HEK293T (cell line): ENCODE measurements at regions not wholly inside any gene's neighbourhood (a gene's known extent, or its start where the extent isn't known, plus 50 kb on each side); places are given as distances from the start of the nearest gene placed in this dataset.
"Not testable (repeated sequence)": the region's sequence is repeated elsewhere in the genome, so short reads cannot be mapped to it uniquely, and the experiment has no call there.

ENCODE experiments used
- BHLHE40 ChIP-seq: fragments of 450-650 bp; IDR thresholded peaks from 2 replicates; pipeline ENCODE4 v1.6.1; 2016; ENCODE audit warnings: mild to moderate bottlenecking, moderate library complexity, borderline replicate concordance
- FOXK2 ChIP-seq: fragments of 450-650 bp; IDR thresholded peaks from 2 replicates; pipeline ENCODE4 v1.6.1; 2016; ENCODE audit warnings: mild to moderate bottlenecking
- FOXM1 ChIP-seq: fragments of 450-650 bp; IDR thresholded peaks from 2 replicates; pipeline ENCODE4 v1.6.1; 2017; ENCODE audit warnings: mild to moderate bottlenecking, borderline replicate concordance
- HDGF ChIP-seq: fragments of 450-650 bp; IDR thresholded peaks from 2 replicates; pipeline ENCODE4 v1.6.1; 2017; ENCODE audit warnings: antibody characterized with exemption, borderline replicate concordance
- NFRKB ChIP-seq: fragments of 450-650 bp; IDR thresholded peaks from 2 replicates; pipeline ENCODE4 v1.6.1; 2016; ENCODE audit warnings: mild to moderate bottlenecking, moderate library complexity
- ZNF384 ChIP-seq: fragments of 450-650 bp; IDR thresholded peaks from 2 replicates; pipeline ENCODE4 v1.6.1; 2016
- TF ChIP-seq, protein P1 (sequence below): fragments of 450-650 bp; IDR thresholded peaks from 2 replicates; pipeline ENCODE4 v1.6.1; 2016

- not testable (repeated sequence) for TF ChIP-seq NFRKB, FOXM1, BHLHE40, FOXK2, HDGF, ZNF384
- TF ChIP-seq, protein P1, sequence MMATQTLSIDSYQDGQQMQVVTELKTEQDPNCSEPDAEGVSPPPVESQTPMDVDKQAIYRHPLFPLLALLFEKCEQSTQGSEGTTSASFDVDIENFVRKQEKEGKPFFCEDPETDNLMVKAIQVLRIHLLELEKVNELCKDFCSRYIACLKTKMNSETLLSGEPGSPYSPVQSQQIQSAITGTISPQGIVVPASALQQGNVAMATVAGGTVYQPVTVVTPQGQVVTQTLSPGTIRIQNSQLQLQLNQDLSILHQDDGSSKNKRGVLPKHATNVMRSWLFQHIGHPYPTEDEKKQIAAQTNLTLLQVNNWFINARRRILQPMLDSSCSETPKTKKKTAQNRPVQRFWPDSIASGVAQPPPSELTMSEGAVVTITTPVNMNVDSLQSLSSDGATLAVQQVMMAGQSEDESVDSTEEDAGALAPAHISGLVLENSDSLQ: not testable (repeated sequence)
These were observed 364.8 kb upstream of the LRRC4C start for GRCh38 chr11:41824287-41824686.
